Endothelial cell of umbilical vein (primary cell): ENCODE measurements at regions not wholly inside any gene's neighbourhood (a gene's known extent, or its start where the extent isn't known, plus 50 kb on each side); places are given as distances from the start of the nearest gene placed in this dataset.

ENCODE experiments used
- POLR2A ChIP-seq: IDR thresholded peaks from 2 replicates; pipeline ENCODE4 v1.6.1; 2012; ENCODE audit warnings: low read depth, mild to moderate bottlenecking, control low read depth, low read length
- POLR2AphosphoS5 ChIP-seq: IDR thresholded peaks from 2 replicates; pipeline ENCODE4 v1.6.1; 2012; ENCODE audit warnings: low read depth, mild to moderate bottlenecking, control low read depth, low read length, moderate library complexity; ENCODE audit not compliant: insufficient read depth

DNA sequence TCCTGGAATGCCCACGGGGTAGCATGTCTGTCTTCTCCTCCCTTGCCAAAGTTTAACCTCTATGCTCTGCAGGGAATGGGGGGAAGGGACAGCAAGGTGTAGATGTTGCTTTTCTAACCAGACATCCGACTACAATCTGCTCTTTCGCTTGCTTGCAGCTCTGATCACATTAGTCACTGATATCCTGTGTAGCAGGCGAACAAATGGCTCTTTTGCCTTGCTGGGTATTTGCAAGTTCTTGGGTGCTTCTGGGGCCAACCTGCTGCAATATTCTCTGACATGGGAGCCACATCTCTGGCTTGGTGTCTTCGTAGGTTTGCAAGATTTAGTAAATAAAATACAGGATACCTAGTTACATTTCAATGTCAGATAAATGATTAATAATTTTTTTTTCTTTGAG lies 190.0 kb downstream of the ASB1 start:
- TF ChIP-seq POLR2A = no peak
- no peak for TF ChIP-seq POLR2AphosphoS5
